Trophoblast cell (in vitro differentiated cells and primary cell): ENCODE measurements at regions not wholly inside any gene's neighbourhood (a gene's known extent, or its start where the extent isn't known, plus 50 kb on each side); places are given as distances from the start of the nearest gene placed in this dataset.
A peak's percentile ranks its signal among the peaks of the same experiment; 100 is the strongest.

Experiments
- DNase-seq, 2 donors: peaks; one replicate each; pipeline ENCODE4 v3.0.0-alpha.2; 2016
- H2AFZ ChIP-seq: 2 replicates; pipeline ENCODE4 v1.6.1; 2013; ENCODE audit warnings: low read length, moderate library complexity, mild to moderate bottlenecking; ENCODE audit not compliant: insufficient read depth, poor library complexity
- H2AK5ac ChIP-seq: 2 replicates; pipeline ENCODE4 v1.6.1; 2013; ENCODE audit warnings: mild to moderate bottlenecking, low read length
- H2BK120ac ChIP-seq: 2 replicates; pipeline ENCODE4 v1.6.1; 2013; ENCODE audit warnings: low read length, mild to moderate bottlenecking, moderate library complexity; ENCODE audit not compliant: insufficient read depth, poor library complexity
- H2BK12ac ChIP-seq: 2 replicates; pipeline ENCODE4 v1.6.1; 2013; ENCODE audit warnings: mild to moderate bottlenecking, low read length, moderate library complexity
- H2BK5ac ChIP-seq: 2 replicates; pipeline ENCODE4 v1.6.1; 2013; ENCODE audit warnings: low read length, low read depth, moderate library complexity, mild to moderate bottlenecking; ENCODE audit not compliant: poor library complexity
- H3K14ac ChIP-seq: 2 replicates; pipeline ENCODE4 v1.6.1; 2013; ENCODE audit warnings: mild to moderate bottlenecking, low read length
- H3K18ac ChIP-seq: 2 replicates; pipeline ENCODE4 v1.6.1; 2013; ENCODE audit warnings: mild to moderate bottlenecking, low read length
- H3K23ac ChIP-seq: 2 replicates; pipeline ENCODE4 v1.6.1; 2013; ENCODE audit warnings: low read length
- H3K27ac ChIP-seq: 2 replicates; pipeline ENCODE4 v1.5.1; 2013; ENCODE audit warnings: low read depth, mild to moderate bottlenecking, inconsistent platforms, low read length, moderate library complexity
- H3K27me3 ChIP-seq: 2 replicates; pipeline ENCODE4 v1.6.1; 2013; ENCODE audit warnings: inconsistent platforms, mild to moderate bottlenecking, low read length, moderate library complexity; ENCODE audit not compliant: insufficient read depth
- H3K36me3 ChIP-seq, 2 experiments: 1 replicate in 1 of 2; 2 replicates in 1 of 2; pipeline ENCODE4 v1.6.1; 2013; ENCODE audit warnings: low read length in 2 of 2, mild to moderate bottlenecking in 2 of 2, moderate library complexity in 1 of 2; ENCODE audit not compliant: insufficient read depth in 2 of 2, control insufficient read depth in 1 of 2
- H3K4ac ChIP-seq: 2 replicates; pipeline ENCODE4 v1.6.1; 2013; ENCODE audit warnings: low read depth, mild to moderate bottlenecking, low read length, moderate library complexity
- H3K4me1 ChIP-seq, 2 experiments: 1 replicate in 1 of 2; 2 replicates in 1 of 2; pipeline ENCODE4 v1.6.1; 2013; ENCODE audit warnings: low read length in 2 of 2, mild to moderate bottlenecking in 2 of 2, moderate library complexity in 1 of 2; ENCODE audit not compliant: insufficient read depth in 2 of 2, control insufficient read depth in 1 of 2
- H3K4me2 ChIP-seq: 2 replicates; pipeline ENCODE4 v1.6.1; 2013; ENCODE audit warnings: inconsistent platforms, mild to moderate bottlenecking, low read length, moderate library complexity
- H3K4me3 ChIP-seq: 2 replicates; pipeline ENCODE4 v1.5.1; 2013; ENCODE audit warnings: mild to moderate bottlenecking, low read depth, low read length, inconsistent platforms
- H3K79me1 ChIP-seq: one replicate; pipeline ENCODE4 v1.6.1; 2013; ENCODE audit warnings: low read length
- H3K79me2 ChIP-seq: 2 replicates; pipeline ENCODE4 v1.6.1; 2013; ENCODE audit warnings: low read length, mild to moderate bottlenecking; ENCODE audit not compliant: control insufficient read depth, insufficient read depth, poor library complexity
- H3K9ac ChIP-seq: 2 replicates; pipeline ENCODE4 v1.6.1; 2013; ENCODE audit warnings: mild to moderate bottlenecking, low read length
- H3K9me3 ChIP-seq: 2 replicates; pipeline ENCODE4 v1.6.1; 2013; ENCODE audit warnings: low read depth, mild to moderate bottlenecking, control low read depth, inconsistent platforms, low read length; ENCODE audit not compliant: insufficient read depth
- H4K12ac ChIP-seq: 2 replicates; pipeline ENCODE4 v1.6.1; 2013; ENCODE audit warnings: low read depth, mild to moderate bottlenecking, low read length, moderate library complexity
- H4K8ac ChIP-seq: 2 replicates; pipeline ENCODE4 v1.6.1; 2013; ENCODE audit warnings: low read depth, mild to moderate bottlenecking, low read length, moderate library complexity
- H4K91ac ChIP-seq: one replicate; pipeline ENCODE4 v1.6.1; 2013; ENCODE audit warnings: low read depth, mild to moderate bottlenecking, low read length, moderate library complexity
- WGBS: extraction: QIAGEN DNeasy Blood & Tissue Kit; methylation state at CpG from one replicate; pipeline ENCODE4 v1.1.7; 2013; ENCODE audit warnings: missing lambda C conversion rate; ENCODE audit not compliant: insufficient read length, insufficient coverage; ENCODE audit errors: extremely low coverage; 5-methylcytosine and 5-hydroxymethylcytosine counted together

DNA sequence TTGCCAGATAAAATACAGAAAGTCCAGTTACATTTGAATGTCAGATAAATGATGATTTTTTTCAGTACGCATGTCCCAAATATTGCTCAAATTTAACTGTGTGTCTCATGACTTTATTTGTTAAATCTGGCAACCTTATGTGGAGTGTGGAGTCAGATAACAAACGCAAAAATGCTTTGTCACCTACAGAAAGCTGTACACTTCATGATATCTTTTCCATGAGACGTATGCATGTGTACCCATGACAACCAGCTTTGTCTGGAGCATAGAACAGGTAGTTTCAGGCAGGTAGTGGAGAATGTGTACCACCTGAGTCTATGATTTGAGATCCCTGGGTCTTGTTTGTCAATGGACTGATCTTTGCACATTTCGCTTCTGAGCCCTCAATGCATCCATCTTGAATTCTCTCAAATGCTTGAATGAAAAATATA lies 105.5 kb upstream of the CPEB4 start:
- H3K4me2 ChIP-seq = no peak overlapping the region
- H3K4me1 ChIP-seq = peaks cover 13 to 17% of the 10 kb centered on the region in 2 experiments
- no peak overlapping the region for H3K4ac ChIP-seq
- H4K12ac ChIP-seq = no peak overlapping the region
- no peak overlapping the region for H2BK12ac ChIP-seq
- H3K79me2 ChIP-seq = no peaks in the 10 kb centered on the region
- no peaks in the 10 kb centered on the region for H3K9me3 ChIP-seq
- DNase-seq = no peak
- WGBS = no CpG with 5 or more reads among the region's 4 CpGs
- H2BK5ac ChIP-seq = no peak overlapping the region
- H3K18ac ChIP-seq = no peak overlapping the region
- no peak overlapping the region for H3K27ac ChIP-seq
- no peak overlapping the region for H2AK5ac ChIP-seq
- no peak overlapping the region for H3K23ac ChIP-seq
- H3K9ac ChIP-seq = no peak overlapping the region
- no peak overlapping the region for H3K14ac ChIP-seq
- no peaks in the 10 kb centered on the region for H3K27me3 ChIP-seq
- no peak overlapping the region for H2BK120ac ChIP-seq
- H4K8ac ChIP-seq = no peak overlapping the region
- H2AFZ ChIP-seq = no peak overlapping the region
- H4K91ac ChIP-seq = no peak overlapping the region
- no peak overlapping the region for H3K4me3 ChIP-seq
- H3K79me1 ChIP-seq = peaks cover 7% of the 10 kb centered on the region
- no peaks in the 10 kb centered on the region for H3K36me3 ChIP-seq

DNA sequence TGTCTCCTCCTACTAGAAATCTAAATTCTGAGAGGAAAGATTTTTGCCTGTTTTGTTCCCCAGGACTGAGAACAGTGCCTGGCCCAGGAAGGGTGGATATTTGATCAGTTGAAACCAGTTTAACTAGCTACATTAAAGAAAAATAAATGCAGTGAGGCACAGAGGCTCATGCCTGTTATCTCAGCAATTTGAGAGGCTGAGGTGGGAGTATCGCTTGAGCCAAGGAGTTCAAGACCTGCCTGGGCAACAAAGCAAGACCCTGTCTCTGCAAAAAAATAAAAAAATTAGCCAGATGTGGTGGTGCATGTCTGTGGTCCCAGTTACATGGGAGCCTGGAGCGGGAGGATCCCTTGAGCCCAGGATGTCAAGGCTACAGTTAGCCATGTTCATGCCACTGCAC lies 104.8 kb upstream of the CPEB4 start:
- no CpG with 5 or more reads among the region's 2 CpGs for WGBS
- no peak overlapping the region for H2AK5ac ChIP-seq
- no peak overlapping the region for H2AFZ ChIP-seq
- H3K79me2 ChIP-seq = no peaks in the 10 kb centered on the region
- no peak overlapping the region for H3K4ac ChIP-seq
- H4K12ac ChIP-seq = no peak overlapping the region
- no peaks in the 10 kb centered on the region for H3K9me3 ChIP-seq
- H4K91ac ChIP-seq = no peak overlapping the region
- no peak overlapping the region for H3K14ac ChIP-seq
- no peak overlapping the region for H2BK120ac ChIP-seq
- no peak overlapping the region for H4K8ac ChIP-seq
- no peaks in the 10 kb centered on the region for H3K36me3 ChIP-seq
- peaks cover 7% of the 10 kb centered on the region for H3K79me1 ChIP-seq
- H2BK5ac ChIP-seq = no peak overlapping the region
- no peak overlapping the region for H3K18ac ChIP-seq
- no peak overlapping the region for H3K23ac ChIP-seq
- peaks cover 13 to 17% of the 10 kb centered on the region in 2 experiments for H3K4me1 ChIP-seq
- no peak overlapping the region for H3K4me3 ChIP-seq
- no peak overlapping the region for H3K27ac ChIP-seq
- DNase-seq = no peak
- H2BK12ac ChIP-seq = no peak overlapping the region
- no peak overlapping the region for H3K4me2 ChIP-seq
- no peak overlapping the region for H3K9ac ChIP-seq
- H3K27me3 ChIP-seq = no peaks in the 10 kb centered on the region

DNA sequence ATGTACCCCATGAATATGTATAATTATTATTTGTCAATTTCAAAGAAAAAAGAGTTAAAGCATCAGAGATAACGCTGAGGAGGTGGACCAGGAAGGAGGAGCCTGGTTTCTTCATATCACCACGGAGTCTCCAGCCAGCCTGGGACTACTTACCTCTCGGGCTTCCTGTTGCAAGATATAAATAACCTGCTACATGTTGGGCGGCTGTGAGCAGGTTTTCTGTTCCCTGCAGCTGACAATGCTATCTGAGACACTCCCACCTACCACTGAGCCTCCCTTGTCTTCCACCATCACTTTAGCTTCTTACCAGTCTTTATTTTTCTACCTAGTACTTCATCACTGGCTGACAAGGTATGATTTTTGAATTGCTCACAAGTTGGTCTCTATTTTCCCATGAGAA lies 102.7 kb upstream of the CPEB4 start:
- H3K14ac ChIP-seq = no peak overlapping the region
- no peaks in the 10 kb centered on the region for H3K9me3 ChIP-seq
- WGBS = no CpG with 5 or more reads among the region's 4 CpGs
- H2AK5ac ChIP-seq = no peak overlapping the region
- peaks cover 9 to 13% of the 10 kb centered on the region in 2 experiments for H3K4me1 ChIP-seq
- H2BK120ac ChIP-seq = no peak overlapping the region
- no peak overlapping the region for H3K4ac ChIP-seq
- H3K23ac ChIP-seq = no peak overlapping the region
- no peak for DNase-seq
- H3K79me1 ChIP-seq = peaks cover 7% of the 10 kb centered on the region
- no peak overlapping the region for H3K27ac ChIP-seq
- H2AFZ ChIP-seq = no peak overlapping the region
- H4K91ac ChIP-seq = no peak overlapping the region
- no peak overlapping the region for H2BK12ac ChIP-seq
- H2BK5ac ChIP-seq = no peak overlapping the region
- no peak overlapping the region for H4K8ac ChIP-seq
- H3K4me3 ChIP-seq = no peak overlapping the region
- no peak overlapping the region for H3K18ac ChIP-seq
- no peaks in the 10 kb centered on the region for H3K27me3 ChIP-seq
- no peak overlapping the region for H3K9ac ChIP-seq
- no peaks in the 10 kb centered on the region for H3K79me2 ChIP-seq
- no peaks in the 10 kb centered on the region for H3K36me3 ChIP-seq
- H3K4me2 ChIP-seq = no peak overlapping the region
- no peak overlapping the region for H4K12ac ChIP-seq

DNA sequence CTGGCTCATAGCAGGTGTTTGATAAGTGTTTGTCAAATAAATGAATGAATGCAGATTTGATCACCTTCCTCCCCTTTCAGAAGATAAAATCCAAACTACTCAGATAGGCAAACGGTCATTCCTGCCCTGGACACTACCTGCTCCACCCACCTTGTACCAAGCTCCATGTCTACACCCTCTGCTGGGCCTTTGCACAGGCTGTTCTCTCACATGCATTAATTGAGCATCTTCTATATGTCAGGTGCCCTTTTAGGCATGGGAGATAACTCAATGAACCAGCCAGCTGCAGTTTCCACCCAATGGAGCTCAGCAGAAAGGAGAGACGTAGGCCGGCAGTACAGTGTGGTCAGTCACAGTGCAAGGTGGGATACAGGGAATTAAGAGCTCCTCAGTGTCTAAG lies 102.3 kb upstream of the CPEB4 start:
- H3K18ac ChIP-seq = no peak overlapping the region
- peak overlapping the region; percentile 6 for H2BK12ac ChIP-seq
- no peaks in the 10 kb centered on the region for H3K79me2 ChIP-seq
- peaks cover 9 to 13% of the 10 kb centered on the region in 2 experiments for H3K4me1 ChIP-seq
- H3K4me2 ChIP-seq = no peak overlapping the region
- no peak overlapping the region for H3K23ac ChIP-seq
- no CpG with 5 or more reads among the region's 3 CpGs for WGBS
- H3K36me3 ChIP-seq = no peaks in the 10 kb centered on the region
- H3K9ac ChIP-seq = no peak overlapping the region
- H3K9me3 ChIP-seq = no peaks in the 10 kb centered on the region
- no peak overlapping the region for H2AFZ ChIP-seq
- H4K91ac ChIP-seq = no peak overlapping the region
- peaks cover 7% of the 10 kb centered on the region for H3K79me1 ChIP-seq
- H2BK5ac ChIP-seq = no peak overlapping the region
- no peak overlapping the region for H3K4me3 ChIP-seq
- H2AK5ac ChIP-seq = no peak overlapping the region
- H3K27me3 ChIP-seq = no peaks in the 10 kb centered on the region
- no peak overlapping the region for H3K14ac ChIP-seq
- no peak for DNase-seq
- no peak overlapping the region for H3K27ac ChIP-seq
- H4K8ac ChIP-seq = no peak overlapping the region
- H2BK120ac ChIP-seq = no peak overlapping the region
- no peak overlapping the region for H3K4ac ChIP-seq
- no peak overlapping the region for H4K12ac ChIP-seq
